ENCODE measurements at regions not wholly inside any gene's neighbourhood (a gene's known extent, or its start where the extent isn't known, plus 50 kb on each side); places are given as distances from the start of the nearest gene placed in this dataset.

DNA sequence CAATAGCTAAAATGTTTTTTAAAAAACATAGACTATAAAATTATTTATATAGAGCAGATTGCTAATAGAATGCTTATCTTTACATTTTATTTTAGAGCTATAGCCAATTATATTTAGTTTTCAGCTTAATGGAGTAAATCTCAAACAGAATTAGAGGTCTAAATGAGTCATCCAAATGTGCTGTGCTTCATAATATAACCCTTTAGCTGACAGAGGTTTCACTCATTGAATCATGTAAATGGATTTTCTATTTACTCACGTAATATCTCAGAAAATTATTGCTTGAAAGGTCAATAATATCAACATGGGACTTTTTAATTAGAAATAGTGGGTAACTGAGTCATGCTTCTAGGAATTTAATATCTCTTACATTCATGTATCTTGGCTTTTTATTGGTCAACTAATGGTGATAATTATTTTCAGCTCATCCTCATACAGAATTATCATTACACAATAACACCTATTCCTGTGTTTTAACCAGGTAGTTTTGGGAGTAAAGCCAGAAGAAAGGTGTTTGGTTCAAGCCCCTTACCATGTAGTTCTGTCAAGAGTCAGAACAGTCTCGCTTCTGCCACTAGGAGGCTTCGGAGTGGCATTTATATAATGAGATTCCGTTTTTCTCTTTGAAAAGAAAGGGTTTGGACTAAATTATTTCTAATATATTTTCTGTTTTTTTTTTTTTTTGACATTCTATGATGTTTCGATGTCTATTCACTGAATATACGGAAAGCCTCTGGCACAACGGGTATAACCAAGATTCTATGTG, 217.6 kb downstream of the CDH7 start:
- H3K27me3 ChIP-seq (ENCODE audit: low read depth, low read length) = no peaks in the 10 kb centered on the region
- no peak overlapping the region for H2AFZ ChIP-seq (ENCODE audit: low read depth, low read length)
- TF ChIP-seq EZH2phosphoT487 (IDR thresholded peaks at IDR 0.05; ENCODE audit: low read depth) = no peak
- TF ChIP-seq, protein P1, sequence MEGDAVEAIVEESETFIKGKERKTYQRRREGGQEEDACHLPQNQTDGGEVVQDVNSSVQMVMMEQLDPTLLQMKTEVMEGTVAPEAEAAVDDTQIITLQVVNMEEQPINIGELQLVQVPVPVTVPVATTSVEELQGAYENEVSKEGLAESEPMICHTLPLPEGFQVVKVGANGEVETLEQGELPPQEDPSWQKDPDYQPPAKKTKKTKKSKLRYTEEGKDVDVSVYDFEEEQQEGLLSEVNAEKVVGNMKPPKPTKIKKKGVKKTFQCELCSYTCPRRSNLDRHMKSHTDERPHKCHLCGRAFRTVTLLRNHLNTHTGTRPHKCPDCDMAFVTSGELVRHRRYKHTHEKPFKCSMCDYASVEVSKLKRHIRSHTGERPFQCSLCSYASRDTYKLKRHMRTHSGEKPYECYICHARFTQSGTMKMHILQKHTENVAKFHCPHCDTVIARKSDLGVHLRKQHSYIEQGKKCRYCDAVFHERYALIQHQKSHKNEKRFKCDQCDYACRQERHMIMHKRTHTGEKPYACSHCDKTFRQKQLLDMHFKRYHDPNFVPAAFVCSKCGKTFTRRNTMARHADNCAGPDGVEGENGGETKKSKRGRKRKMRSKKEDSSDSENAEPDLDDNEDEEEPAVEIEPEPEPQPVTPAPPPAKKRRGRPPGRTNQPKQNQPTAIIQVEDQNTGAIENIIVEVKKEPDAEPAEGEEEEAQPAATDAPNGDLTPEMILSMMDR (IDR thresholded peaks at IDR 0.05; ENCODE audit: low read depth, low read length) = peak; percentile 66
- no peak overlapping the region for H3K9ac ChIP-seq (ENCODE audit: low read length)
- no peaks in the 10 kb centered on the region for H3K9me3 ChIP-seq (ENCODE audit: insufficient read depth, low read length)
- H3K4me1 ChIP-seq (ENCODE audit: low read length) = no peaks in the 10 kb centered on the region
- H3K4me3 ChIP-seq (ENCODE audit: low read length) = no peak overlapping the region
- H3K4me2 ChIP-seq (ENCODE audit: low read length) = no peak overlapping the region
- no peaks in the 10 kb centered on the region for H3K36me3 ChIP-seq (replicated peaks; ENCODE audit: low read depth, low read length)
- no peak overlapping the region for H3K27ac ChIP-seq (ENCODE audit: low read length)
- no peaks in the 10 kb centered on the region for H4K20me1 ChIP-seq (ENCODE audit: insufficient read depth, low read length)
- H3K79me2 ChIP-seq (ENCODE audit: low read length) = no peaks in the 10 kb centered on the region

DNA sequence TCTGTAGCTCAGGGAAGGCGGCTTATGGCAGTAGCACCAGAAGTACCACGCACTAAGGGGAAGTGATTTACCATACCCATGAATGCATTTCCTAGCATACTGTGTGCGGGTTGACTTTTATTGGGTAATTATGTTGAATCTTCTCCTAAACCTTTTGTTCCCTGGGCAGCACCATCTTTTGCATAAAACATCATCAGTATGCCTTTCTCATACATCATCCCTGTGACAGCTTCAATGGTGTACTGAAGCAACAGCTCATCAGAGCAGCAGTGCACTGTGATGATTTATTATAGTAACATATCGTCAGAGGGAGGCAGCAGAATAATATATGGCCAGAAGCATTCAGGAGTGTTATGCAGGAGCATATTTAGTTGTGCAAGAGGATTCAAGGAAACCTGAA, 204.9 kb downstream of the CDH7 start:
- no peaks in the 10 kb centered on the region for H3K36me3 ChIP-seq (replicated peaks; ENCODE audit: low read depth, low read length)
- no peak overlapping the region for H3K9ac ChIP-seq (ENCODE audit: low read length)
- H3K27ac ChIP-seq (ENCODE audit: low read length) = no peak overlapping the region
- no peaks in the 10 kb centered on the region for H3K79me2 ChIP-seq (ENCODE audit: low read length)
- no peaks in the 10 kb centered on the region for H3K4me1 ChIP-seq (ENCODE audit: low read length)
- TF ChIP-seq EZH2phosphoT487 (IDR thresholded peaks at IDR 0.05; ENCODE audit: low read depth) = no peak
- TF ChIP-seq, protein P1 (IDR thresholded peaks at IDR 0.05; ENCODE audit: low read depth, low read length) = no peak
- H3K27me3 ChIP-seq (ENCODE audit: low read depth, low read length) = no peaks in the 10 kb centered on the region
- 0 out of 2 replicates have a peak overlapping the region, but pooled peaks have one; percentile 18 for H2AFZ ChIP-seq (ENCODE audit: low read depth, low read length)
- no peak overlapping the region for H3K4me3 ChIP-seq (ENCODE audit: low read length)
- H4K20me1 ChIP-seq (ENCODE audit: insufficient read depth, low read length) = no peaks in the 10 kb centered on the region
- no peaks in the 10 kb centered on the region for H3K9me3 ChIP-seq (ENCODE audit: insufficient read depth, low read length)
- H3K4me2 ChIP-seq (ENCODE audit: low read length) = no peak overlapping the region

DNA sequence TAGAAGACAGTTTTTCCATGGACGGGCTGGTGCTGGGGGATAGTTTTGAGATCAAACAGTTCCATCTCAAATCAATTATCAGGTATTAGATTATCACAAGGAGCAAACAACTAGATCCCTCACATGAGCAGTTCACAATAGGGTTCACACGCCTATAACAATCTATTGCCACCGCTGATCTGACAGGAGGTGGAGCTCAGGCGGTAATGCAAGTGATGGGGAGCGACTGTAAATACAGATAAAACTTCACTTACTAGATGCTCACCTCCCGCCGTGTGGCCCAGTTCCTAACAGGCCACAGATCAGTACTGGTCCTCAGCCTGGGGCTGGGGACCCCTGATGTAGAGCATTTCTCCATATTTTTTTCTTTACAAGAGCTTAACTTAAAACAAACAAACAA, 203.6 kb downstream of the CDH7 start:
- no peaks in the 10 kb centered on the region for H3K4me1 ChIP-seq (ENCODE audit: low read length)
- no peak overlapping the region for H3K4me3 ChIP-seq (ENCODE audit: low read length)
- H3K4me2 ChIP-seq (ENCODE audit: low read length) = no peak overlapping the region
- no peaks in the 10 kb centered on the region for H3K36me3 ChIP-seq (replicated peaks; ENCODE audit: low read depth, low read length)
- H3K9me3 ChIP-seq (ENCODE audit: insufficient read depth, low read length) = no peaks in the 10 kb centered on the region
- H3K27me3 ChIP-seq (ENCODE audit: low read depth, low read length) = no peaks in the 10 kb centered on the region
- H3K79me2 ChIP-seq (ENCODE audit: low read length) = no peaks in the 10 kb centered on the region
- H4K20me1 ChIP-seq (ENCODE audit: insufficient read depth, low read length) = no peaks in the 10 kb centered on the region
- no peak overlapping the region for H2AFZ ChIP-seq (ENCODE audit: low read depth, low read length)
- no peak overlapping the region for H3K9ac ChIP-seq (ENCODE audit: low read length)
- H3K27ac ChIP-seq (ENCODE audit: low read length) = no peak overlapping the region
- TF ChIP-seq, protein P1 (IDR thresholded peaks at IDR 0.05; ENCODE audit: low read depth, low read length) = no peak
- no peak for TF ChIP-seq EZH2phosphoT487 (IDR thresholded peaks at IDR 0.05; ENCODE audit: low read depth)

DNA sequence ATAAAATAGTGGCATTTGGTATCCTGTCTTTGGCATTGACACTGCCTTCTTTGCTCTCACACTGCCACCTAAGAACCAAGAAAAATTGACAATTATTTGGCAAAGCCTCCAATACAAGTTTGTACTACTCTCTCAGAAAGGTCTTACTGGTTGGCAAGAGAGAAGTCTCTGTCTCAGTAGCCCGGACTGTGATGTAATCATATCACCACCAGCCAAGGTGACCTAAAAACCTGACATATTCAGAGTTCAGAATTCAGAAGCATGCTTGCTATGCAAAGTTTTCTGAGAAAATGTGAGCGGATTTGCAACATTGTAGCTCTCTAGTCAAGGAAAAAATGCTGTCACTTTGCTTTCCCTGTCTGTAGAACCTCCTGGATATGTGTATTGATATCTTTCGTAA, 196.0 kb downstream of the CDH7 start:
- no peaks in the 10 kb centered on the region for H4K20me1 ChIP-seq (ENCODE audit: insufficient read depth, low read length)
- no peak overlapping the region for H3K9ac ChIP-seq (ENCODE audit: low read length)
- H3K4me2 ChIP-seq (ENCODE audit: low read length) = no peak overlapping the region
- H3K79me2 ChIP-seq (ENCODE audit: low read length) = no peaks in the 10 kb centered on the region
- H3K27me3 ChIP-seq (ENCODE audit: low read depth, low read length) = no peaks in the 10 kb centered on the region
- no peak overlapping the region for H3K27ac ChIP-seq (ENCODE audit: low read length)
- peak overlapping the region; percentile 40; the same call in 1 of the 2 replicates for H2AFZ ChIP-seq (ENCODE audit: low read depth, low read length)
- H3K4me3 ChIP-seq (ENCODE audit: low read length) = no peak overlapping the region
- TF ChIP-seq, protein P1 (IDR thresholded peaks at IDR 0.05; ENCODE audit: low read depth, low read length) = no peak
- no peak for TF ChIP-seq EZH2phosphoT487 (IDR thresholded peaks at IDR 0.05; ENCODE audit: low read depth)
- H3K36me3 ChIP-seq (replicated peaks; ENCODE audit: low read depth, low read length) = no peaks in the 10 kb centered on the region
- H3K4me1 ChIP-seq (ENCODE audit: low read length) = no peaks in the 10 kb centered on the region
- H3K9me3 ChIP-seq (ENCODE audit: insufficient read depth, low read length) = no peaks in the 10 kb centered on the region

All from OCI-LY3 (cell line).